Caco-2 (cell line): ENCODE measurements at regions not wholly inside any gene's neighbourhood (a gene's known extent, or its start where the extent isn't known, plus 50 kb on each side); places are given as distances from the start of the nearest gene placed in this dataset.

Source experiments
- BruUV-seq: library from RNA; stranded (reverse); fragments of 400-500 nt; replicated peaks from 2 replicates; lab custom pipeline; 2021; lab: Mats Ljungman, UMichigan
- CTCF ChIA-PET: fragments of 300-600 bp; sonication (Branson Sonifier 250); formaldehyde crosslinking; loops from one replicate; lab custom pipeline; 2022; ENCODE audit warnings: antibody characterized with exemption; lab: Charles Lee
- POLR2A ChIA-PET: fragments of 300-600 bp; sonication (Branson Sonifier 250); formaldehyde crosslinking; loops from one replicate; lab custom pipeline; 2022; ENCODE audit warnings: antibody characterized with exemption; lab: Charles Lee
- DNase-seq, 2 experiments: peaks; one replicate each; pipeline versions ENCODE4 v3.0.0 to v3.0.0-alpha.2; 2020 to 2022
- H3K27me3 ChIP-seq: replicated peaks from 2 replicates; pipeline ENCODE4 v1.6.0; 2011; ENCODE audit warnings: low read length; ENCODE audit not compliant: control insufficient read depth, insufficient read depth
- H3K36me3 ChIP-seq: 2 replicates; pipeline ENCODE4 v1.5.1; 2011; ENCODE audit warnings: low read length; ENCODE audit not compliant: control insufficient read depth, insufficient read depth
- H3K4me1 ChIP-seq: fragments of 250-450 bp; sonication (Bioruptor Pico); 2 replicates; pipeline ENCODE4 v1.5.1; 2020; ENCODE audit warnings: mild to moderate bottlenecking
- H3K4me3 ChIP-seq: 2 replicates; pipeline ENCODE4 v1.5.1; 2011; ENCODE audit warnings: low read depth, mild to moderate bottlenecking, control low read depth, low read length
- H3K9me3 ChIP-seq: fragments of 250-450 bp; sonication (Bioruptor Pico); 2 replicates; pipeline ENCODE4 v1.5.1; 2020; ENCODE audit warnings: mild to moderate bottlenecking, moderate library complexity
- H3K27ac Mint-ChIP-seq: one replicate; pipeline ENCODE4 v1.8.0; 2022; ENCODE audit warnings: mixed read lengths; ENCODE audit not compliant: unreplicated experiment
- H3K27me3 Mint-ChIP-seq: one replicate; pipeline ENCODE4 v1.8.0; 2022; ENCODE audit warnings: mixed read lengths; ENCODE audit not compliant: insufficient read depth, unreplicated experiment
- H3K36me3 Mint-ChIP-seq: one replicate; pipeline ENCODE4 v1.8.0; 2022; ENCODE audit warnings: mild to moderate bottlenecking, mixed read lengths; ENCODE audit not compliant: insufficient read depth, unreplicated experiment
- H3K4me1 Mint-ChIP-seq: one replicate; pipeline ENCODE4 v1.8.0; 2022; ENCODE audit warnings: low read depth, mixed read lengths; ENCODE audit not compliant: unreplicated experiment
- H3K4me3 Mint-ChIP-seq: one replicate; pipeline ENCODE4 v1.8.0; 2022; ENCODE audit warnings: mild to moderate bottlenecking, moderate library complexity, mixed read lengths; ENCODE audit not compliant: unreplicated experiment
- H3K9me3 Mint-ChIP-seq: one replicate; pipeline ENCODE4 v1.8.0; 2022; ENCODE audit warnings: mixed read lengths; ENCODE audit not compliant: unreplicated experiment
- CTCF ChIP-seq, 2 experiments: fragments of 200-600 bp in 1 of 2; IDR thresholded peaks; 1 replicate in 1 of 2; 2 replicates in 1 of 2; pipeline versions ENCODE4 v1.5.1 to v1.8.0; 2011 to 2022; ENCODE audit warnings: antibody characterized with exemption in 1 of 2, control low read depth in 1 of 2, inconsistent platforms in 1 of 2, low read depth in 1 of 2, low read length in 1 of 2, mild to moderate bottlenecking in 1 of 2, moderate library complexity in 1 of 2; ENCODE audit not compliant: insufficient read depth in 1 of 2, severe bottlenecking in 1 of 2, unreplicated experiment in 1 of 2
- intact Hi-C: fragments of 100-400 bp; cut with micrococcal nuclease; formaldehyde crosslinking; loops from one replicate; pipeline ENCODE4 v1.10.0; 2022; ENCODE audit not compliant: unreplicated experiment

- ChIA-PET CTCF (no interaction called here), POLR2A (no interaction called here)
- no peak overlapping the region for H3K27ac Mint-ChIP-seq
- Histone ChIP-seq H3K27me3 (no peaks in the 10 kb centered on the region), H3K36me3 (no peaks in the 10 kb centered on the region), H3K4me1 (no peaks in the 10 kb centered on the region), H3K9me3 (no peaks in the 10 kb centered on the region), H3K4me3 (no peak overlapping the region)
- H3K4me3 Mint-ChIP-seq = no peak overlapping the region
- intact Hi-C loops = no loop called here
- no peaks in the 10 kb centered on the region for H3K4me1 Mint-ChIP-seq
- DNase-seq = no peak
- BruUV-seq = no TSS peak
- TF ChIP-seq CTCF (IDR thresholded peaks at IDR 0.05; ENCODE audit: insufficient read depth in 1 of 2, low read depth in 1 of 2, low read length in 1 of 2, severe bottlenecking in 1 of 2, unreplicated experiment in 1 of 2) = no peak
- no peaks in the 10 kb centered on the region for H3K9me3 Mint-ChIP-seq
- H3K27me3 Mint-ChIP-seq = no peaks in the 10 kb centered on the region
- no peaks in the 10 kb centered on the region for H3K36me3 Mint-ChIP-seq
Observed at GRCh38 chr2:217177720-217178119, 317.9 kb upstream of the TNP1 start.

GRCh38 chr2:217171874-217172273 lies 312.0 kb upstream of the TNP1 start:
- no peak overlapping the region for H3K4me3 ChIP-seq
- no peak overlapping the region for H3K27ac Mint-ChIP-seq

GRCh38 chr2:217168496-217168895 lies 308.6 kb upstream of the TNP1 start:
- no peaks in the 10 kb centered on the region for H3K4me1 ChIP-seq
- peaks cover 4% of the 10 kb centered on the region for H3K36me3 Mint-ChIP-seq
- POLR2A ChIA-PET = no interaction called here
- CTCF ChIA-PET = no interaction called here
- no peak overlapping the region for H3K4me3 Mint-ChIP-seq
- H3K27me3 ChIP-seq = no peaks in the 10 kb centered on the region
- no peak for TF ChIP-seq CTCF (IDR thresholded peaks at IDR 0.05; ENCODE audit: insufficient read depth in 1 of 2, low read depth in 1 of 2, low read length in 1 of 2, severe bottlenecking in 1 of 2, unreplicated experiment in 1 of 2)
- no peaks in the 10 kb centered on the region for H3K36me3 ChIP-seq
- H3K27ac Mint-ChIP-seq = no peak overlapping the region
- no peaks in the 10 kb centered on the region for H3K4me1 Mint-ChIP-seq
- intact Hi-C loops = no loop called here
- peaks cover 3% of the 10 kb centered on the region for H3K27me3 Mint-ChIP-seq
- no TSS peak for BruUV-seq
- no peaks in the 10 kb centered on the region for H3K9me3 Mint-ChIP-seq
- H3K9me3 ChIP-seq = no peaks in the 10 kb centered on the region
- H3K4me3 ChIP-seq = no peak overlapping the region
- DNase-seq = no peak

More at GRCh38 chr2:217171874-217172273, 312.0 kb upstream of the TNP1 start:
- Mint-ChIP-seq H3K4me1 (no peaks in the 10 kb centered on the region), H3K36me3 (peaks cover 4% of the 10 kb centered on the region), H3K4me3 (no peak overlapping the region), H3K9me3 (no peaks in the 10 kb centered on the region), H3K27me3 (no peaks in the 10 kb centered on the region)
- Histone ChIP-seq H3K4me1 (no peaks in the 10 kb centered on the region), H3K27me3 (no peaks in the 10 kb centered on the region), H3K9me3 (no peaks in the 10 kb centered on the region), H3K36me3 (no peaks in the 10 kb centered on the region)
- ChIA-PET POLR2A (no interaction called here), CTCF (no interaction called here)
- no TSS peak for BruUV-seq
- intact Hi-C loops = no loop called here
- no peak for TF ChIP-seq CTCF (IDR thresholded peaks at IDR 0.05; ENCODE audit: insufficient read depth in 1 of 2, low read depth in 1 of 2, low read length in 1 of 2, severe bottlenecking in 1 of 2, unreplicated experiment in 1 of 2)
- DNase-seq = no peak
